ENCODE measurements at regions not wholly inside any gene's neighbourhood (a gene's known extent, or its start where the extent isn't known, plus 50 kb on each side); places are given as distances from the start of the nearest gene placed in this dataset.

DNA sequence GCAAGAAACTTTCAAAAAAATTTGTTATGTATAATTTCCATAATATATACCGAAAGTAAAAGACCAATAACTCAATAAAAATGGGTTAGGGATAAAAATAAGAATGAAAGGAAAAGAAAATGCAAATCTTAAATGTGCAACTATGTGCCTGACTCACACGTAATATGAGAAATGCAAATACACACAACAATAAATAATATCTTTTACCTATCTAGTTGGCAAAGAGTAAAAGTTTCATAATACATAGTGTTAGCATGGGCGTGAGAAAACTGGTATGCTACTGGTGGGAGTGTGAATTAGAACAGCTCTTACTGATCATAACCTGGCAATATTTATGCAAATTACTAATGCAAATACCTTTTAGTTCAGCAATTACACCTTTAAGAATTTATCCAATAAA is 438.5 kb upstream of the CITED2 start:
- DNase-seq (ENCODE audit: extremely low spot score), result no peak
- ChIA-PET CTCF (no interaction called here), POLR2A (no interaction called here)
- TF ChIP-seq, protein P1, sequence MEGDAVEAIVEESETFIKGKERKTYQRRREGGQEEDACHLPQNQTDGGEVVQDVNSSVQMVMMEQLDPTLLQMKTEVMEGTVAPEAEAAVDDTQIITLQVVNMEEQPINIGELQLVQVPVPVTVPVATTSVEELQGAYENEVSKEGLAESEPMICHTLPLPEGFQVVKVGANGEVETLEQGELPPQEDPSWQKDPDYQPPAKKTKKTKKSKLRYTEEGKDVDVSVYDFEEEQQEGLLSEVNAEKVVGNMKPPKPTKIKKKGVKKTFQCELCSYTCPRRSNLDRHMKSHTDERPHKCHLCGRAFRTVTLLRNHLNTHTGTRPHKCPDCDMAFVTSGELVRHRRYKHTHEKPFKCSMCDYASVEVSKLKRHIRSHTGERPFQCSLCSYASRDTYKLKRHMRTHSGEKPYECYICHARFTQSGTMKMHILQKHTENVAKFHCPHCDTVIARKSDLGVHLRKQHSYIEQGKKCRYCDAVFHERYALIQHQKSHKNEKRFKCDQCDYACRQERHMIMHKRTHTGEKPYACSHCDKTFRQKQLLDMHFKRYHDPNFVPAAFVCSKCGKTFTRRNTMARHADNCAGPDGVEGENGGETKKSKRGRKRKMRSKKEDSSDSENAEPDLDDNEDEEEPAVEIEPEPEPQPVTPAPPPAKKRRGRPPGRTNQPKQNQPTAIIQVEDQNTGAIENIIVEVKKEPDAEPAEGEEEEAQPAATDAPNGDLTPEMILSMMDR (IDR thresholded peaks at IDR 0.05; ENCODE audit: control extremely low read depth, extremely low read depth, low read depth, missing control alignments), result no peak

DNA sequence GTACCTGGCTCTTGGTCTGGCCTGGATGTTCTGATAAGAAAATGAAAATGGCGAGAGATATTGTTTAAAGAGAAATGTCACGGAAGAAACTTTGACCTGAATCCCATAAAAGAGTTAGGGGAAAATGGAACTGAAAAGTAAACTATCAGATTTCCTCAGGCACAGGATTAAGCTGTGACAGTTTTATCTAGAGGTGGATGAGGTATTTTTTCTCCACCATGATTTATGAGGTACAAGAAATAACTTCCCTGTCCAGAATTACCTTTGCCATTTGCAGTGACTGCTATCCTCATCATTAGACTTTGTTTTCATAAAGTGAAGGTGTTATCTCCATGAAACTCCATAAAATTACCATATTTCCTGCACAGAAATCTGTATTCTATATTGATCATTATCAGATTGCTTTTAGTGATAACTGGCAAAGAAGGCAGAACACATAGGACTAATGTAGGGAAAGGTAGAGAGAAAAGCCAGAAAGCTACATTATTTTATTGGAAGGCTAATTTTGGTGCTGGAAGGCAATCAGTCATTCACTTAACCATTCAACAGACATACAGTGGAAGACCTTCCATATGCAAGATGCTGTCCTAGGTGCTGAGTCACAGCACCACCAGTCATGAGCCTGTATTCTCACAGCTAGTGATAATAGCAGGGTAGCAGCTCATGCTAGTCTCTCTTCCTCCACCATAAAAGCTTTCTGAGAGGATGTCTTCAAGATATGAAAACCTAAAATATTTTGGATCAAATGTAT is 427.3 kb upstream of the CITED2 start:
- POLR2A ChIA-PET, result no interaction called here
- TF ChIP-seq, protein P1 (IDR thresholded peaks at IDR 0.05; ENCODE audit: control extremely low read depth, extremely low read depth, low read depth, missing control alignments), result no peak
- CTCF ChIA-PET, result no interaction called here
- DNase-seq (ENCODE audit: extremely low spot score), result no peak

DNA sequence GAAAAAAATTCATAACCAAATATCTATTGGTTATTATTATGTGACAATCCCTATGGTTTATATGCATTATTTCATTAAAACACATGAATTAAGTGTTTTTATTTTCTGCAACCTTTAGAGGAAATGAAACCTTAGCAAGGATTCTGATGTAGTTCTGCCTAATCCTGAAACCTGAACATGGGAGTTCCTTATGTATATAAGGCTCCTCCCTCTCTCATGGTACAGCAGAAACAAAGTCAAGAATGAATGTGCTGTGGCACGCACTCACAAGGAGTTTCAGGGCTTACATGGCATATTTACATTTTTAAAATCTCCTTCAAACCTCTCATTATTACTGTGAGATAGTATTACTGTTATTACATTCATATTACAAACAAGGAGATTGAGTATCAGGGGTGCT is 426.4 kb upstream of the CITED2 start:
- TF ChIP-seq, protein P1 (IDR thresholded peaks at IDR 0.05; ENCODE audit: control extremely low read depth, extremely low read depth, low read depth, missing control alignments), result no peak
- POLR2A ChIA-PET, result no interaction called here
- no peak for DNase-seq (ENCODE audit: extremely low spot score)
- CTCF ChIA-PET, result no interaction called here

DNA sequence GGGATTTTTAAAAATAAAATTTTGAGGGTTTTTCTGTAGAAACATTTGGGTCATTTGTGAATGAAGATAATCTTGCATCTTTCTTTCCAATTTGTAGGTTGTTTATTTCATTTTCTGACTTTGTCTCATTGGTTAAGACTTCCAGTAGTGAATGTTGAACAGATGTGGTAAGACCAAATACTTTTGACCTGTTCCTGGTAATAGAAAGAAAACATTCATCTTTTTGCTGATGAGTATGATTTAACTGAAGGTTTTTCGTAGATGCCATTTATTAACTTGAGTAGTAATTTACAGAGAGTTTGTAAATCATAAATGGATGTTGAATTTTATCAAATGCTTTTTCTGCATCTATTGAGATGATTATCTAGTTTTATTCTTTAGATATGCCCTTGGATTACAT is 416.1 kb upstream of the CITED2 start:
- TF ChIP-seq, protein P1 (IDR thresholded peaks at IDR 0.05; ENCODE audit: control extremely low read depth, extremely low read depth, low read depth, missing control alignments), result no peak
- CTCF ChIA-PET, result interaction anchor here (1.0 kb wide), 1 partner anchor 394 kb away, joined by 3 read pairs; no protein-coding TSS in a partner anchor
- no peak for DNase-seq (ENCODE audit: extremely low spot score)

DNA sequence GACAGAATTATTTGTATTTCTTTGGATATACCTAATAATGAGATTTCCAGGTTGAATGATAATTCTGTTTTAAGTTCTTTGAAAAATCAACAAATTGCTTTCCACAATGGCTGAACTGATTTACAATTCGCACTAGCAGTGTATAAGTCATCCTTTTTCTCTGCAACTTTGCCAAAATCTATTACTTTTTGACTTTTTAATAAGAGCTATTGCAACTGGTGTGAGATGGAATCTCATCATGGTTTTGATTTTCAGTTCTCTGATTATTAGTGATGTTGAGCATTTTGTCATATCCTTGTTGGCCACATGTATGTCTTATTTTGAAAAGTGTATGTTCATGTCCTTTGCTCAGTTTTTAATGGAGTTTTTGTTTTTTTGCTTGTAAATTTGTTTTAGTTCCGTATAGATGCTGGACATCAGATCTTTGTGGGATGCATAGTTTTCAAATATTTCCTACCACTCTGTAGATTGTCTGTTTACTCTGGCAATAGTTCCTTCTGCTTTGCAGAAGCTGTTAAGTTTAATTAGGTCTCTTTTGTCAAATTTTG is 409.8 kb upstream of the CITED2 start:
- ChIA-PET CTCF (no interaction called here), POLR2A (no interaction called here)
- no peak for DNase-seq (ENCODE audit: extremely low spot score)
- TF ChIP-seq, protein P1 (IDR thresholded peaks at IDR 0.05; ENCODE audit: control extremely low read depth, extremely low read depth, low read depth, missing control alignments), result no peak

More for the DNA sequence above, 416.1 kb upstream of the CITED2 start:
- POLR2A ChIA-PET, result no interaction called here

DNA sequence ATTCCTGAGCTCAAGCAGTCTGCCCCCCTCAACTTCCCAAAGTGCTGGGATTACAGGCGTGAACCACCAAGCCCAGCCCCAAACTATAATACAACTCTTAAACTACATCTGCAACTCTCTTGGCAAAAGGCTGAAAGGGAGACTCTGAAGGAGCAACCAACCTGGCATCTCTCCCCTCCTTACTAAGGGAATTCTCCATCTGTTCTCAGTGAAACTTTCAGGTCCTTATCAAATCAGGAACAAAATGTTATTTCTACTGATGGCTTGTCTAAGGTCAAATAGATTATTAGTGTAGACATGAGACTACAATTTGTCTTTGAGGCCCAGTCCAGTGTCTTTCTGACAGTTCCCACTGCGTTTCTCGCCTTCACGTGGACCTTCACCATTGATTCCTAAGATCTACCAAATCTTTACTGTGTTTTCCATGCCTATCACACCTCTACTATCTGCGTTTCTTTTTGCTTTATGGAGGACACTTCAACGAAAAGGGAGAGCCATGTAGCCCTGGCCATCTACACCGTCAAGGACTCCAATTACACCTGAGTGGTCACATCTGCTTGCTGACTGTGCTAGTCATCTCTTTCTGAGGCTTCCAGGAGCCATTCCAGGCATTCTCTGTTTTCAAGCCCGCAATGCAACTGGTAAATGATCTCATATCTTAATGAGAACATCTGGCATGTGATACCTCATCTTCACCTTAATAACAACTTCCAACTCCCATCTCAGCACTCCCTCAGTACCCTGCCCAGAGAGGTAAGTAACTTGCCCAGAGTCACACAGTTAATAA is 405.7 kb upstream of the CITED2 start:
- ChIA-PET CTCF (no interaction called here), POLR2A (no interaction called here)

More for the DNA sequence above, 405.7 kb upstream of the CITED2 start:
- no peak for DNase-seq (ENCODE audit: extremely low spot score)
- TF ChIP-seq, protein P1 (IDR thresholded peaks at IDR 0.05; ENCODE audit: control extremely low read depth, extremely low read depth, low read depth, missing control alignments), result no peak
